WTC11 (cell line): ENCODE measurements at regions not wholly inside any gene's neighbourhood (a gene's known extent, or its start where the extent isn't known, plus 50 kb on each side); places are given as distances from the start of the nearest gene placed in this dataset.

Experiments used
- ATAC-seq: fragments of 200-7000 bp; cut with Tn5 transposase; 2 replicates; pipeline ENCODE4 v1.10.0; 2021; ENCODE audit warnings: mild to moderate bottlenecking, moderate library complexity
- CTCF ChIA-PET: fragments of 300-600 bp; sonication (Branson Sonifier 250); formaldehyde crosslinking; loops from one replicate; lab custom pipeline; 2021; ENCODE audit warnings: antibody characterized with exemption; lab: Charles Lee
- POLR2A ChIA-PET: fragments of 350-600 bp; sonication (Branson Sonifier 250); formaldehyde crosslinking; loops from one replicate; lab custom pipeline; 2021; ENCODE audit warnings: antibody characterized with exemption; lab: Charles Lee
- DNase-seq: peaks from one replicate; pipeline ENCODE4 v3.0.0; 2021; ENCODE audit warnings: low spot score
- H3K27ac Mint-ChIP-seq: 2 replicates; pipeline ENCODE4 v1.8.0; 2021; ENCODE audit warnings: mixed read lengths
- H3K27me3 Mint-ChIP-seq: 2 replicates; pipeline ENCODE4 v1.8.0; 2021; ENCODE audit warnings: low read depth, mild to moderate bottlenecking, moderate library complexity, mixed read lengths
- H3K36me3 Mint-ChIP-seq: 2 replicates; pipeline ENCODE4 v1.8.0; 2021; ENCODE audit warnings: mixed read lengths
- H3K4me1 Mint-ChIP-seq: 2 replicates; pipeline ENCODE4 v1.8.0; 2022; ENCODE audit warnings: mixed read lengths
- H3K4me3 Mint-ChIP-seq: 2 replicates; pipeline ENCODE4 v1.8.0; 2021; ENCODE audit warnings: mild to moderate bottlenecking, moderate library complexity, mixed read lengths
- H3K9me3 Mint-ChIP-seq: 2 replicates; pipeline ENCODE4 v1.8.0; 2021; ENCODE audit warnings: mixed read lengths
- FOXK1 ChIP-seq: sonication (generic); formaldehyde crosslinking; IDR thresholded peaks from 2 replicates; pipeline ENCODE4 v1.8.0; 2022; ENCODE audit warnings: mild to moderate bottlenecking, moderate library complexity, missing genetic modification reagents
- GTF2I ChIP-seq: fragments of 250-450 bp; sonication (Bioruptor Pico); conservative IDR thresholded peaks from 2 replicates; pipeline ENCODE4 v1.4.0; 2021; ENCODE audit warnings: mild to moderate bottlenecking
- NFE2L1 ChIP-seq: sonication (generic); formaldehyde crosslinking; IDR thresholded peaks from 2 replicates; pipeline ENCODE4 v1.8.1; 2023; ENCODE audit warnings: missing genetic modification reagents
- NFYB ChIP-seq: sonication (generic); formaldehyde crosslinking; conservative IDR thresholded peaks from 2 replicates; pipeline ENCODE4 v1.8.0; 2022; ENCODE audit warnings: low read depth, missing genetic modification reagents
- RELA ChIP-seq: sonication (generic); formaldehyde crosslinking; IDR thresholded peaks from 2 replicates; pipeline ENCODE4 v1.8.1; 2022; ENCODE audit warnings: missing genetic modification reagents, mild to moderate bottlenecking, borderline replicate concordance
- RORB ChIP-seq: fragments of 250-450 bp; sonication (Bioruptor Pico); IDR thresholded peaks from 2 replicates; pipeline ENCODE4 v1.9.0; 2021; ENCODE audit warnings: mild to moderate bottlenecking
- SOX15 ChIP-seq: fragments of 250-450 bp; sonication (Bioruptor Pico); IDR thresholded peaks from 2 replicates; pipeline ENCODE4 v1.9.0; 2021; ENCODE audit warnings: mild to moderate bottlenecking
- TEAD1 ChIP-seq: sonication (generic); formaldehyde crosslinking; IDR thresholded peaks from 2 replicates; pipeline ENCODE4 v1.8.0; 2022; ENCODE audit warnings: mild to moderate bottlenecking, missing genetic modification reagents
- TP53 ChIP-seq: sonication (generic); formaldehyde crosslinking; IDR thresholded peaks from 2 replicates; pipeline ENCODE4 v1.8.1; 2023; ENCODE audit warnings: mild to moderate bottlenecking, missing genetic modification reagents
- ZNF121 ChIP-seq: sonication (generic); formaldehyde crosslinking; IDR thresholded peaks from 2 replicates; pipeline ENCODE4 v1.8.0; 2023; ENCODE audit warnings: missing genetic modification reagents
- ZNF219 ChIP-seq: sonication (generic); formaldehyde crosslinking; IDR thresholded peaks from 2 replicates; pipeline ENCODE4 v1.8.0; 2023; ENCODE audit warnings: missing genetic modification reagents, mild to moderate bottlenecking, borderline replicate concordance
- ZNF232 ChIP-seq: sonication (generic); formaldehyde crosslinking; IDR thresholded peaks from 2 replicates; pipeline ENCODE4 v1.8.0; 2022; ENCODE audit warnings: mild to moderate bottlenecking, missing genetic modification reagents
- ZNF671 ChIP-seq: fragments of 250-450 bp; sonication (Bioruptor Pico); IDR thresholded peaks from 2 replicates; pipeline ENCODE4 v1.8.0; 2021; ENCODE audit warnings: mild to moderate bottlenecking
- TF ChIP-seq, protein P1 (sequence below): sonication (generic); formaldehyde crosslinking; conservative IDR thresholded peaks from 2 replicates; pipeline ENCODE4 v1.8.1; 2023; ENCODE audit warnings: mild to moderate bottlenecking, low read depth, missing genetic modification reagents, moderate library complexity
- TF ChIP-seq, protein P2 (sequence below): sonication (generic); formaldehyde crosslinking; IDR thresholded peaks from 2 replicates; pipeline ENCODE4 v1.8.1; 2023; ENCODE audit warnings: mild to moderate bottlenecking, missing genetic modification reagents, moderate library complexity
- TF ChIP-seq, protein P3 (sequence below): fragments of 250-450 bp; sonication (Bioruptor Pico); IDR thresholded peaks from 2 replicates; pipeline ENCODE4 v1.9.0; 2021; ENCODE audit warnings: mild to moderate bottlenecking, borderline replicate concordance
- TF ChIP-seq, protein P4 (sequence below): fragments of 250-450 bp; sonication (Bioruptor Pico); IDR thresholded peaks from 2 replicates; pipeline ENCODE4 v1.9.0; 2021; ENCODE audit warnings: mild to moderate bottlenecking
- TF ChIP-seq, protein P5 (sequence below): sonication (generic); formaldehyde crosslinking; IDR thresholded peaks from 2 replicates; pipeline ENCODE4 v1.8.1; 2023; ENCODE audit warnings: mild to moderate bottlenecking, missing genetic modification reagents, moderate library complexity

DNA sequence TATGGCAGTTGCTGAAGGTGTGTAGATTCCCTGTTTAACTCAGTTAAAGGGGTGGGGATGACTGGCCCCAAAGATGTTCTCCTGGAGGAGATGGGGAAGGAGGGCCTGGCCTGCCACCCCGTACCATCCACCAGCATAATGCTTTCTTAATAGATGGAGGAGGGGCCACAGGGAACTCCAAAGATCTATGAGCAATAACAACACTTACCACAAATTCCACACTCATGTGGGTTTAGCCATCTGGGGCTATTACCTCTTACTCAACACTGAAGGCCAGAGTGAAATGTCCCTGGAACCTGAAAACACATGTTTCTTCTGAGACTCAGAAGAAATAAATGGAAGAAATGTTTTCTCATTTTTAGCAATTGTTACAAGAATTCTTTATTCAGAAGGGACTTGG, 259.0 kb downstream of the CXCL12 start (continued):
- TF ChIP-seq, protein P1, sequence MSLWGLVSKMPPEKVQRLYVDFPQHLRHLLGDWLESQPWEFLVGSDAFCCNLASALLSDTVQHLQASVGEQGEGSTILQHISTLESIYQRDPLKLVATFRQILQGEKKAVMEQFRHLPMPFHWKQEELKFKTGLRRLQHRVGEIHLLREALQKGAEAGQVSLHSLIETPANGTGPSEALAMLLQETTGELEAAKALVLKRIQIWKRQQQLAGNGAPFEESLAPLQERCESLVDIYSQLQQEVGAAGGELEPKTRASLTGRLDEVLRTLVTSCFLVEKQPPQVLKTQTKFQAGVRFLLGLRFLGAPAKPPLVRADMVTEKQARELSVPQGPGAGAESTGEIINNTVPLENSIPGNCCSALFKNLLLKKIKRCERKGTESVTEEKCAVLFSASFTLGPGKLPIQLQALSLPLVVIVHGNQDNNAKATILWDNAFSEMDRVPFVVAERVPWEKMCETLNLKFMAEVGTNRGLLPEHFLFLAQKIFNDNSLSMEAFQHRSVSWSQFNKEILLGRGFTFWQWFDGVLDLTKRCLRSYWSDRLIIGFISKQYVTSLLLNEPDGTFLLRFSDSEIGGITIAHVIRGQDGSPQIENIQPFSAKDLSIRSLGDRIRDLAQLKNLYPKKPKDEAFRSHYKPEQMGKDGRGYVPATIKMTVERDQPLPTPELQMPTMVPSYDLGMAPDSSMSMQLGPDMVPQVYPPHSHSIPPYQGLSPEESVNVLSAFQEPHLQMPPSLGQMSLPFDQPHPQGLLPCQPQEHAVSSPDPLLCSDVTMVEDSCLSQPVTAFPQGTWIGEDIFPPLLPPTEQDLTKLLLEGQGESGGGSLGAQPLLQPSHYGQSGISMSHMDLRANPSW (CRISPR knock-in tag): no peak
- TF ChIP-seq RELA (CRISPR knock-in tag): no peak
- TF ChIP-seq RORB (CRISPR knock-in tag): no peak

DNA sequence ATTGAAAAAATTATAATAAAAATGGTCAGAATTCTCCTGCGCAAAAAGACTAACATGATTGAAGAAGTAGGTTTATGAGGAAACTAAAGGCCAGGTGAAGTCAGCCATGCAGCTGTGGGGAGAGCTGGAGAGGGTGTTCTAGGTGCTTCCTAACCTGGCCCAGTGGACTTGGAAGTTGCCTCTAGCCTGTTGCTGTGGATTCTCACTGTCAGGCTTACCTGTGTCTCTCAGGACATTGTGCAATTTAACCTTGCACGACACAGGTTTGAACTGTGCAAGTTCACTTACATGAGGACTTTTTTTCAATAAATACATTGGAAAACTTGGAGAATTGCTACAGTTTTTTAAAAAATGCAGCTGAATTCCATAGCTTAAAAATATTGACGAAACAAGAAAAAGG, 266.4 kb downstream of the CXCL12 start:
- Mint-ChIP-seq H3K4me3 (no peak overlapping the region), H3K27me3 (peaks cover 3% of the 10 kb centered on the region; the same call in 1 of the 2 replicates), H3K36me3 (peaks cover 16% of the 10 kb centered on the region), H3K4me1 (peaks cover 17% of the 10 kb centered on the region), H3K9me3 (peaks cover 39% of the 10 kb centered on the region), H3K27ac (no peak overlapping the region)
- TF ChIP-seq, protein P2, sequence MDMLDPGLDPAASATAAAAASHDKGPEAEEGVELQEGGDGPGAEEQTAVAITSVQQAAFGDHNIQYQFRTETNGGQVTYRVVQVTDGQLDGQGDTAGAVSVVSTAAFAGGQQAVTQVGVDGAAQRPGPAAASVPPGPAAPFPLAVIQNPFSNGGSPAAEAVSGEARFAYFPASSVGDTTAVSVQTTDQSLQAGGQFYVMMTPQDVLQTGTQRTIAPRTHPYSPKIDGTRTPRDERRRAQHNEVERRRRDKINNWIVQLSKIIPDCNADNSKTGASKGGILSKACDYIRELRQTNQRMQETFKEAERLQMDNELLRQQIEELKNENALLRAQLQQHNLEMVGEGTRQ (CRISPR knock-in tag): no peak
- TF ChIP-seq, protein P3, sequence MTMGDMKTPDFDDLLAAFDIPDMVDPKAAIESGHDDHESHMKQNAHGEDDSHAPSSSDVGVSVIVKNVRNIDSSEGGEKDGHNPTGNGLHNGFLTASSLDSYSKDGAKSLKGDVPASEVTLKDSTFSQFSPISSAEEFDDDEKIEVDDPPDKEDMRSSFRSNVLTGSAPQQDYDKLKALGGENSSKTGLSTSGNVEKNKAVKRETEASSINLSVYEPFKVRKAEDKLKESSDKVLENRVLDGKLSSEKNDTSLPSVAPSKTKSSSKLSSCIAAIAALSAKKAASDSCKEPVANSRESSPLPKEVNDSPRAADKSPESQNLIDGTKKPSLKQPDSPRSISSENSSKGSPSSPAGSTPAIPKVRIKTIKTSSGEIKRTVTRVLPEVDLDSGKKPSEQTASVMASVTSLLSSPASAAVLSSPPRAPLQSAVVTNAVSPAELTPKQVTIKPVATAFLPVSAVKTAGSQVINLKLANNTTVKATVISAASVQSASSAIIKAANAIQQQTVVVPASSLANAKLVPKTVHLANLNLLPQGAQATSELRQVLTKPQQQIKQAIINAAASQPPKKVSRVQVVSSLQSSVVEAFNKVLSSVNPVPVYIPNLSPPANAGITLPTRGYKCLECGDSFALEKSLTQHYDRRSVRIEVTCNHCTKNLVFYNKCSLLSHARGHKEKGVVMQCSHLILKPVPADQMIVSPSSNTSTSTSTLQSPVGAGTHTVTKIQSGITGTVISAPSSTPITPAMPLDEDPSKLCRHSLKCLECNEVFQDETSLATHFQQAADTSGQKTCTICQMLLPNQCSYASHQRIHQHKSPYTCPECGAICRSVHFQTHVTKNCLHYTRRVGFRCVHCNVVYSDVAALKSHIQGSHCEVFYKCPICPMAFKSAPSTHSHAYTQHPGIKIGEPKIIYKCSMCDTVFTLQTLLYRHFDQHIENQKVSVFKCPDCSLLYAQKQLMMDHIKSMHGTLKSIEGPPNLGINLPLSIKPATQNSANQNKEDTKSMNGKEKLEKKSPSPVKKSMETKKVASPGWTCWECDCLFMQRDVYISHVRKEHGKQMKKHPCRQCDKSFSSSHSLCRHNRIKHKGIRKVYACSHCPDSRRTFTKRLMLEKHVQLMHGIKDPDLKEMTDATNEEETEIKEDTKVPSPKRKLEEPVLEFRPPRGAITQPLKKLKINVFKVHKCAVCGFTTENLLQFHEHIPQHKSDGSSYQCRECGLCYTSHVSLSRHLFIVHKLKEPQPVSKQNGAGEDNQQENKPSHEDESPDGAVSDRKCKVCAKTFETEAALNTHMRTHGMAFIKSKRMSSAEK (CRISPR knock-in tag): no peak
- no peak for TF ChIP-seq TP53 (CRISPR knock-in tag)
- TF ChIP-seq, protein P1 (CRISPR knock-in tag): no peak
- TF ChIP-seq SOX15 (CRISPR knock-in tag): no peak
- TF ChIP-seq NFYB (CRISPR knock-in tag): no peak
- POLR2A ChIA-PET: no interaction called here
- DNase-seq: no peak
- CTCF ChIA-PET: no interaction called here
- no peak for ATAC-seq

DNA sequence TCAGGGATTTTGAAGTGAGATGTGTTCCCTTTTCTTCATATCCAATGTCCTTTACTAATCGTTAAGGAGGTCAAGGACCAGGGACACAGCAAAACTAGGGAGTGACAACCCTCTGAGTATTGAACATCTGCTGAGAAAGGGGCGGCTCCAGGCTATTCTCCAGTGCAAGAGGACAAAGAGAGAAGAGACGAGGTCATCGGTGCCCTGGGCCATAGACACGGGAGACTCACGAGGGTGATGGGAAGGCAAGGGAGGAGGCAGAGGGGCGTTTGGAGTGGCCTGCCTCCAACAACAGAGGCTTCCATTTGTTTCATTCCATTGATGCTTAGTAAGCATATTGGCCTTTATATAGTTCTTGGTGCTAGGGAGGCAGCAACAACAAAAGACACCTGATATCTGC, 268.4 kb downstream of the CXCL12 start:
- Mint-ChIP-seq H3K4me3 (no peak overlapping the region), H3K27me3 (peaks cover 9% of the 10 kb centered on the region), H3K36me3 (peaks cover 31% of the 10 kb centered on the region), H3K27ac (no peak overlapping the region), H3K4me1 (peaks cover 34% of the 10 kb centered on the region), H3K9me3 (peaks cover 51% of the 10 kb centered on the region)
- ChIA-PET CTCF (no interaction called here), POLR2A (no interaction called here)
- ATAC-seq: no peak
- TF ChIP-seq ZNF121 (CRISPR knock-in tag) (no peak), ZNF671 (CRISPR knock-in tag) (no peak), ZNF219 (no peak), NFE2L1 (no peak), ZNF232 (CRISPR knock-in tag) (no peak), TEAD1 (CRISPR knock-in tag) (no peak), FOXK1 (no peak), GTF2I (CRISPR knock-in tag) (no peak)
- TF ChIP-seq, protein P4, sequence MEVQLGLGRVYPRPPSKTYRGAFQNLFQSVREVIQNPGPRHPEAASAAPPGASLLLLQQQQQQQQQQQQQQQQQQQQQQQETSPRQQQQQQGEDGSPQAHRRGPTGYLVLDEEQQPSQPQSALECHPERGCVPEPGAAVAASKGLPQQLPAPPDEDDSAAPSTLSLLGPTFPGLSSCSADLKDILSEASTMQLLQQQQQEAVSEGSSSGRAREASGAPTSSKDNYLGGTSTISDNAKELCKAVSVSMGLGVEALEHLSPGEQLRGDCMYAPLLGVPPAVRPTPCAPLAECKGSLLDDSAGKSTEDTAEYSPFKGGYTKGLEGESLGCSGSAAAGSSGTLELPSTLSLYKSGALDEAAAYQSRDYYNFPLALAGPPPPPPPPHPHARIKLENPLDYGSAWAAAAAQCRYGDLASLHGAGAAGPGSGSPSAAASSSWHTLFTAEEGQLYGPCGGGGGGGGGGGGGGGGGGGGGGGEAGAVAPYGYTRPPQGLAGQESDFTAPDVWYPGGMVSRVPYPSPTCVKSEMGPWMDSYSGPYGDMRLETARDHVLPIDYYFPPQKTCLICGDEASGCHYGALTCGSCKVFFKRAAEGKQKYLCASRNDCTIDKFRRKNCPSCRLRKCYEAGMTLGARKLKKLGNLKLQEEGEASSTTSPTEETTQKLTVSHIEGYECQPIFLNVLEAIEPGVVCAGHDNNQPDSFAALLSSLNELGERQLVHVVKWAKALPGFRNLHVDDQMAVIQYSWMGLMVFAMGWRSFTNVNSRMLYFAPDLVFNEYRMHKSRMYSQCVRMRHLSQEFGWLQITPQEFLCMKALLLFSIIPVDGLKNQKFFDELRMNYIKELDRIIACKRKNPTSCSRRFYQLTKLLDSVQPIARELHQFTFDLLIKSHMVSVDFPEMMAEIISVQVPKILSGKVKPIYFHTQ (CRISPR knock-in tag): no peak
- TF ChIP-seq, protein P5, sequence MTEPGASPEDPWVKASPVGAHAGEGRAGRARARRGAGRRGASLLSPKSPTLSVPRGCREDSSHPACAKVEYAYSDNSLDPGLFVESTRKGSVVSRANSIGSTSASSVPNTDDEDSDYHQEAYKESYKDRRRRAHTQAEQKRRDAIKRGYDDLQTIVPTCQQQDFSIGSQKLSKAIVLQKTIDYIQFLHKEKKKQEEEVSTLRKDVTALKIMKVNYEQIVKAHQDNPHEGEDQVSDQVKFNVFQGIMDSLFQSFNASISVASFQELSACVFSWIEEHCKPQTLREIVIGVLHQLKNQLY (CRISPR knock-in tag): no peak
- no peak for DNase-seq
